HG02938 (cell line): ENCODE measurements at regions not wholly inside any gene's neighbourhood (a gene's known extent, or its start where the extent isn't known, plus 50 kb on each side); places are given as distances from the start of the nearest gene placed in this dataset.

ENCODE experiments used
- ATAC-seq: cut with Tn5 transposase; IDR thresholded peaks from one replicate; pipeline ENCODE4 v1.9.1; 2021; ENCODE audit warnings: mild to moderate bottlenecking, moderate library complexity; ENCODE audit not compliant: unreplicated experiment

- no peak for ATAC-seq
Measured at GRCh38 chr7:41058986-41059741, 643.7 kb downstream of the INHBA start.

- no peak for ATAC-seq
Measured at GRCh38 chr7:41054960-41055661, 647.8 kb downstream of the INHBA start.

DNA sequence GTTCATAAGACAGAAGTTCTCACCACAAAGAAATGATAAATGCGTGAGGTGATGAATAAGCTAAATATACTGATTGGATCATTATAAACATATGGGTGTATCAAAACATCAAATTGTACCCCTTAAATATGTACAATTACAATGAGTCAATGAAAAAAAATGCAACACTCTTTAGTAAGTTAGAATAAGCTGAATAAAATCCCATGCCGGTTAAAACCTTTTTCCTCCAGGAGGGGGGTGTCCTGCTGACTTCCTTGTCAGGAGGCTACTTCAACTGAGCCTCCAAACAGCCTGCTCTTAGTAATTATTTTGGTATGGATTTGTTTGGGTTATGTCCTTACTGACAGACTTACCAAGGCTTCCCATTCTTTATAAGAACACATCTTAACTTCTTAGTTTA is 649.1 kb downstream of the INHBA start:
- no peak for ATAC-seq

DNA sequence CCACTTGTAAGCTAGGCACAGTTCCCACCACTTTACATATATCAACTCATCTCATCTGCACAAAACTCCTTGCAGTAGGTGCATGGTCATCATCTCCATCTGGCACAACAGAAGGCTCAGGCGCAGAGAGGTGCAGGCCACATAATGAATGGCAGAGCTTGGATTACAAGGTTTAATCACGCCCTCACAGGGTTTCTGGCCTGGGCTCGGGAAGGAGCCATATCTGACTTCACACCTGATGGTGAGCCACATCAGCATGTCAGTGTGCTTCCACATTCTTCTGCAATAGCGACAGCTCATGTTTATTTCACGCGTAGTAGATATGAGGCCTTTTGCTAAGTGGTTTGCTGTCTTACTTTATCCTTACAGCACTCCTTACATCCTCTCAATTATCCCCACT is 650.2 kb downstream of the INHBA start:
- no peak for ATAC-seq

DNA sequence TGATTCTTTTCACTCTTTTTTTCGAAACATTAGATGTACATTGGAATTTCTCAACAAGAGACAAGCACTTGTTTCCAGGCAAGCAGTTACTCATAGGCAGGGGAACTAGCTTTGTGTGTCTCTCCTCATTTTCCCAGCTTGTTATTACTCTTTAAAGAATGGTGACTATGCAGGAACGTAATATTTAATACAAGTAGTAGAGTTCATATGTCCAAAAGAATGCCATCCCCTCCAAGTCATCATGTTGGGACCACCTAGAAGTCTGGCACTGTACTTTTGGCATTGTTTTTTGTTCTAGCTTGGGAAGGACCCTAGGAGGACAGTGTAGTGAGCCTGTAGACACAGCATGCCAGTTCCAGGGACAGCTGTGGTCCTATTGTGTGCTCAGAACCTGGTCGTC is 650.7 kb downstream of the INHBA start:
- ATAC-seq, result no peak

DNA sequence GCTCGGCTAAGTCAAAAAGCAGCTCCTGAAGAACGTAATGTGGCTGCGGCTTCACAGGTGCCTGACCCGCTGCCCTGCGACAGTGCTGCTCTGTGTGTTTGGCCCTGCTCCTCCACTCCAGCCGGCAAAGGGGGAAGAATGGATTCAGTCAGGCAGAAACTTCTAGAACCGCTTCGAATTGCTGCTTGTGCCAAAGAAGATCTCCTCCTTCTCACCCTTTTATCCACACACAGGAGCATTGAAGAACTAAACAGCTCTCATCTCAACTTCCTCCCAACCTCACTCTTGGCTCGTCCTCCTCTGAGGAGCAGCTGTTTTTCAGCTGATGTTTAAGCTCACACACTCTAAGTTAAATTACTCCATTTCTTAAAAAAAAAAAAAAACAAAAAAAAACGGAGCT is 651.4 kb downstream of the INHBA start:
- ATAC-seq, result no peak

GRCh38 chr7:41051062-41051461 is 651.8 kb downstream of the INHBA start:
- ATAC-seq, result no peak

GRCh38 chr7:41048771-41049170 is 654.1 kb downstream of the INHBA start:
- ATAC-seq, result no peak

- ATAC-seq, result no peak
Measured at GRCh38 chr7:41047789-41048191, 655.1 kb downstream of the INHBA start.

- no peak for ATAC-seq
Measured at GRCh38 chr7:41047211-41047610, 655.7 kb downstream of the INHBA start.

GRCh38 chr7:41046776-41047175 is 656.1 kb downstream of the INHBA start:
- ATAC-seq, result no peak

GRCh38 chr7:41046221-41046761 is 656.6 kb downstream of the INHBA start:
- no peak for ATAC-seq

GRCh38 chr7:41045556-41046123 is 657.2 kb downstream of the INHBA start:
- no peak for ATAC-seq

DNA sequence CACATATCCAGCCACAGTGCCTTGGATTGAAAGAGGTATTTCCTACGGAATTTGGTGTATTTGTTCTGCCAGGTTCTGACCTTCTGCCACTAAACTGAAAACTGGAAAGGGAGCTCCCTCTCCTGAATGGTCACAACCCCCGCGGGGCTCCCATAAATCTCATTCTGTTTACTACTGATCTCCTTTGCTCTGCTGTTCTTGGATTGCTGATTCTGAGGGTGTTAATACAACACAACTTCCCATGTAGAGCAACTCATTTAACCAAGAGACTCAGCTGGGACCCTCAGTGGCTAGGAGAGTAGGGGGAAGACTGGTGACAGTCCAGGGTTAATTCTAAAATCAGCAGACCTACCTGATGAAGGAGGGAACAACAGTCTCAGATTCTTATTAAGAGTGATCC is 662.9 kb downstream of the INHBA start:
- no peak for ATAC-seq

DNA sequence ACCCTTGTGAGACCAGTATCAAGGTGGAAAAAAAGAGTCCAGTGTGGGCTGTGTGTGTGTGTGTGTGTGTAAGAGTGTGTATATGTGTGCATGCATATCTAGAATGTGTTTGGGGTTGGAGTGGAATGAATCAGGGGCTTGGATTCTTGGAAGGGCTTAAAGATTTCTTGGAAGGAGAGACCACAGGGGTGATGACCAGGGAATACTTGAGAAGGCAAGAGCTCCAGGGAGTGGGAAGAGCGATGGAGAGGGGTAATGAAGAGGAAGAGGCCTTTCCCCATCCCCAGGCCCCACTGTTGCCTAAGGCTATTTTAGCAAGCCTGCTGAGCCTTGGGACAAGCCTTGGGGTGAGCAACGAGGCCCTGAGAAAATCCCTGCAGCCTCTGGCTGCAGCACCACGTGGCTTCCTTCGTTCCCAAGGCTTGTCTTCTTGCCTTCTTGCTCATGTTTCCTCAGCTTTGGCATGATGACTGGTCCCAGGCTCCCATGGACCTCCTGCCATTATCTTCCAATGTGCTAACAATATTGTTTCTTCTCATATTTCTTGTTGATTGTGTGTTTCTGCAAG is 663.4 kb downstream of the INHBA start:
- no peak for ATAC-seq

- ATAC-seq, result no peak
Measured at GRCh38 chr7:41038211-41038610, 664.7 kb downstream of the INHBA start.

GRCh38 chr7:41037691-41038090 is 665.2 kb downstream of the INHBA start:
- ATAC-seq, result no peak

GRCh38 chr7:41035794-41036193 is 667.1 kb downstream of the INHBA start:
- ATAC-seq, result no peak

- no peak for ATAC-seq
Measured at GRCh38 chr7:41033500-41033899, 669.4 kb downstream of the INHBA start.

DNA sequence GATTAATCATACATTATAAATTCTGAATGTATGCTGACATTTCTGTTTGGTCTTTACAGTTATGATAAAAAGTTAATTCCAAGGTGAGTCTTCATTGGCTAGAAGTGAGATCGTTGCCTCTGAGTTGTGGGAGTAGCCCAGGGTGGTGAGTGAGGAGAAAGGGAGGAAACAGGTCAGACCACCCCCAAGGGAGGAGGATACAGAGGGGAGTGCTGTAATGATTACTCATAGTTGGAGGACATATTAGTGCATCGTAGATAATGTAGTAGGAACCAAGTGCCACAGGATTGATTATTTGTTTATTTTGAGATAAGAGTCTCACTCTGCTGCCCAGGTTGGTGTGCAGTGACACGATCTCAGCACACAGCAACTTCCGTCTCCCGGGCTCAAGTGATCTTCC is 672.2 kb downstream of the INHBA start:
- no peak for ATAC-seq

- ATAC-seq, result no peak
Measured at GRCh38 chr7:41029072-41029499, 673.8 kb downstream of the INHBA start.

GRCh38 chr7:41028580-41028979 is 674.3 kb downstream of the INHBA start:
- no peak for ATAC-seq
